Endothelial cell of umbilical vein (primary cell): ENCODE measurements at regions not wholly inside any gene's neighbourhood (a gene's known extent, or its start where the extent isn't known, plus 50 kb on each side); places are given as distances from the start of the nearest gene placed in this dataset.

Experiments
- EZH2 ChIP-seq: IDR thresholded peaks from 2 replicates; pipeline ENCODE4 v1.6.1; 2012; ENCODE audit warnings: borderline replicate concordance, low read depth, mild to moderate bottlenecking, moderate library complexity, low read length, inconsistent platforms; ENCODE audit not compliant: severe bottlenecking
- POLR2A ChIP-seq: IDR thresholded peaks from 2 replicates; pipeline ENCODE4 v1.6.1; 2012; ENCODE audit warnings: low read depth, mild to moderate bottlenecking, control low read depth, low read length
- POLR2AphosphoS5 ChIP-seq: IDR thresholded peaks from 2 replicates; pipeline ENCODE4 v1.6.1; 2012; ENCODE audit warnings: low read depth, mild to moderate bottlenecking, control low read depth, low read length, moderate library complexity; ENCODE audit not compliant: insufficient read depth
- TF ChIP-seq, protein P1 (sequence below), 2 donors: IDR thresholded peaks; 1 replicate in 1 of 2; 2 replicates in 1 of 2; pipeline ENCODE4 v1.5.1; 2011; ENCODE audit warnings: low read length in 2 of 2, mild to moderate bottlenecking in 2 of 2, moderate library complexity in 2 of 2, control low read depth in 1 of 2, inconsistent platforms in 1 of 2, low read depth in 1 of 2; ENCODE audit not compliant: insufficient read depth in 1 of 2; ENCODE audit errors: extremely low read depth in 1 of 2

DNA sequence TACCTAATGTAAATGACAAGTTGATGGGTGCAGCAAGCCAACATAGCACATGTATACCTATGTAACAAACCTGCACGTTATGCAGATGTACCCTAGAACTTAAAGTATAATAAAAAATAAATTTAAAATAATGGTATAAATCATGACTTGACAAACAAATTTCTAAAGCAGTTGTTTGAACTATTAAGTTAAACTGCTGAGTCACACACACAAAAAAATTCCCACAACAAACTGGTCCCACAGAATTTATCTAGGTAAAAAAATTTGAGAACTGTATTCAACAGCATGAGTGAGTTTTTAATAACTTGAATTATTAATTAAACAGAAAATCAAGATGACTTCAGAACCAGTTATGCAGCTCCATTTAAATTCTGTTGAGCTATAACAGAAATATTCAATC lies 186.0 kb upstream of the SOX6 start:
- TF ChIP-seq, protein P1, sequence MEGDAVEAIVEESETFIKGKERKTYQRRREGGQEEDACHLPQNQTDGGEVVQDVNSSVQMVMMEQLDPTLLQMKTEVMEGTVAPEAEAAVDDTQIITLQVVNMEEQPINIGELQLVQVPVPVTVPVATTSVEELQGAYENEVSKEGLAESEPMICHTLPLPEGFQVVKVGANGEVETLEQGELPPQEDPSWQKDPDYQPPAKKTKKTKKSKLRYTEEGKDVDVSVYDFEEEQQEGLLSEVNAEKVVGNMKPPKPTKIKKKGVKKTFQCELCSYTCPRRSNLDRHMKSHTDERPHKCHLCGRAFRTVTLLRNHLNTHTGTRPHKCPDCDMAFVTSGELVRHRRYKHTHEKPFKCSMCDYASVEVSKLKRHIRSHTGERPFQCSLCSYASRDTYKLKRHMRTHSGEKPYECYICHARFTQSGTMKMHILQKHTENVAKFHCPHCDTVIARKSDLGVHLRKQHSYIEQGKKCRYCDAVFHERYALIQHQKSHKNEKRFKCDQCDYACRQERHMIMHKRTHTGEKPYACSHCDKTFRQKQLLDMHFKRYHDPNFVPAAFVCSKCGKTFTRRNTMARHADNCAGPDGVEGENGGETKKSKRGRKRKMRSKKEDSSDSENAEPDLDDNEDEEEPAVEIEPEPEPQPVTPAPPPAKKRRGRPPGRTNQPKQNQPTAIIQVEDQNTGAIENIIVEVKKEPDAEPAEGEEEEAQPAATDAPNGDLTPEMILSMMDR (IDR thresholded peaks at IDR 0.05; ENCODE audit: extremely low read depth in 1 of 2, insufficient read depth in 1 of 2, low read depth in 1 of 2, low read length in 2 of 2): no peak
- TF ChIP-seq POLR2A: no peak
- TF ChIP-seq EZH2: no peak
- no peak for TF ChIP-seq POLR2AphosphoS5
